GM12892 (cell line): ENCODE measurements at regions not wholly inside any gene's neighbourhood (a gene's known extent, or its start where the extent isn't known, plus 50 kb on each side); places are given as distances from the start of the nearest gene placed in this dataset.

Source experiments
- DNase-seq: peaks from one replicate; pipeline ENCODE4 v3.0.0; 2011; ENCODE audit not compliant: insufficient read length
- FAIRE-seq: peaks from 2 replicates; lab custom pipeline; 2011; peaks lifted over from hg19 to GRCh38; lab: Jason Lieb, UNC
- POLR2A ChIP-seq: IDR thresholded peaks from 2 replicates; pipeline ENCODE4 v1.6.1; 2011; ENCODE audit warnings: low read depth, low read length, control low read depth
- POLR2AphosphoS5 ChIP-seq: IDR thresholded peaks from 2 replicates; pipeline ENCODE4 v1.6.1; 2011; ENCODE audit warnings: low read depth, low read length, control low read depth
- TAF1 ChIP-seq: IDR thresholded peaks from 2 replicates; pipeline ENCODE4 v1.6.1; 2011; ENCODE audit warnings: low read depth, mild to moderate bottlenecking, control low read depth, low read length, borderline replicate concordance

- TF ChIP-seq POLR2A, result no peak
- no peak for TF ChIP-seq TAF1
- TF ChIP-seq POLR2AphosphoS5, result no peak
- no peak for DNase-seq
- FAIRE-seq, result no peak
Observed at GRCh38 chr2:125857971-125858794, 797.8 kb upstream of the GYPC start.

- TF ChIP-seq TAF1 (no peak), POLR2AphosphoS5 (no peak), POLR2A (no peak)
- DNase-seq, result no peak
- no peak for FAIRE-seq
Observed at GRCh38 chr2:125861461-125861860, 794.5 kb upstream of the GYPC start.

- TF ChIP-seq POLR2A (no peak), POLR2AphosphoS5 (no peak), TAF1 (no peak)
- FAIRE-seq (no peak), DNase-seq (no peak)
Observed at GRCh38 chr2:125867908-125868307, 788.0 kb upstream of the GYPC start.

- no peak for DNase-seq
- FAIRE-seq, result no peak
Observed at GRCh38 chr2:125870264-125870663, 785.7 kb upstream of the GYPC start.

GRCh38 chr2:125870746-125871145 lies 785.2 kb upstream of the GYPC start:
- no peak for TF ChIP-seq TAF1
- TF ChIP-seq POLR2A, result no peak
- no peak for TF ChIP-seq POLR2AphosphoS5
- DNase-seq, result no peak
- FAIRE-seq, result no peak

More at GRCh38 chr2:125870264-125870663, 785.7 kb upstream of the GYPC start:
- TF ChIP-seq TAF1, result no peak
- no peak for TF ChIP-seq POLR2A
- TF ChIP-seq POLR2AphosphoS5, result no peak

GRCh38 chr2:125874564-125874963 lies 781.4 kb upstream of the GYPC start:
- DNase-seq (no peak), FAIRE-seq (no peak)
- TF ChIP-seq POLR2AphosphoS5 (no peak), POLR2A (no peak), TAF1 (no peak)

- TF ChIP-seq POLR2AphosphoS5, result no peak
- no peak for TF ChIP-seq TAF1
- no peak for TF ChIP-seq POLR2A
- no peak for FAIRE-seq
- DNase-seq, result no peak
Observed at GRCh38 chr2:125885340-125885739, 770.6 kb upstream of the GYPC start.

- no peak for DNase-seq
- TF ChIP-seq POLR2A, result no peak
- TF ChIP-seq POLR2AphosphoS5, result no peak
- no peak for TF ChIP-seq TAF1
- no peak for FAIRE-seq
Observed at GRCh38 chr2:125886153-125886552, 769.8 kb upstream of the GYPC start.

- TF ChIP-seq TAF1 (no peak), POLR2AphosphoS5 (no peak), POLR2A (no peak)
- no peak for FAIRE-seq
Observed at GRCh38 chr2:125901278-125901677, 754.7 kb upstream of the GYPC start.

GRCh38 chr2:125925891-125926546 lies 729.9 kb upstream of the GYPC start:
- no peak for DNase-seq
- TF ChIP-seq POLR2AphosphoS5 (no peak), POLR2A (no peak)
- no peak for FAIRE-seq

More at GRCh38 chr2:125901278-125901677, 754.7 kb upstream of the GYPC start:
- no peak for DNase-seq

GRCh38 chr2:125935559-125935958 lies 720.4 kb upstream of the GYPC start:
- TF ChIP-seq TAF1, result no peak
- no peak for TF ChIP-seq POLR2AphosphoS5
- DNase-seq (no peak), FAIRE-seq (no peak)
